ENCODE measurements at regions not wholly inside any gene's neighbourhood (a gene's known extent, or its start where the extent isn't known, plus 50 kb on each side); places are given as distances from the start of the nearest gene placed in this dataset.

- 8% methylated on average over 1 of the region's 1 CpG for WGBS (ENCODE audit: insufficient coverage, insufficient replicate concordance, low lambda C conversion rate, missing lambda C conversion rate)
- Histone ChIP-seq H3K27ac (ENCODE audit: control insufficient read depth, insufficient read depth) (no peak overlapping the region), H2AFZ (ENCODE audit: control insufficient read depth, low read depth, low read length) (no peak overlapping the region), H3K4me2 (ENCODE audit: control insufficient read depth, insufficient read depth) (no peak overlapping the region), H4K20me1 (ENCODE audit: control insufficient read depth, insufficient read depth) (no peaks in the 10 kb centered on the region), H3K9ac (ENCODE audit: control insufficient read depth, insufficient read depth, low read length) (no peak overlapping the region), H3K4me3 (no peak overlapping the region), H3K79me2 (ENCODE audit: control insufficient read depth, insufficient read depth, low read length) (no peaks in the 10 kb centered on the region), H3K9me3 (replicated peaks; ENCODE audit: control insufficient read depth, insufficient read depth, low read length) (no peaks in the 10 kb centered on the region), H3K27me3 (replicated peaks in 1 of 2; ENCODE audit: control insufficient read depth in 2 of 2, insufficient read depth in 2 of 2, low read length in 1 of 2) (no peaks in the 10 kb centered on the region), H3K4me1 (ENCODE audit: control insufficient read depth, insufficient read depth, low read length) (no peaks in the 10 kb centered on the region), H3K36me3 (ENCODE audit: control insufficient read depth in 2 of 2, insufficient read depth in 2 of 2, low read length in 1 of 2) (no peaks in the 10 kb centered on the region)
- ChIA-PET POLR2A (no interaction called here), CTCF (no interaction called here), SMC1A (ENCODE audit: uncharacterized antibody, unreplicated experiment) (no interaction called here), RAD21 (ENCODE audit: unreplicated experiment) (no interaction called here)
- FAIRE-seq (no peak), DNase-seq (ENCODE audit: low read depth, low spot score) (no peak), ATAC-seq (no peak)
- BruUV-seq (replicated peaks), result no TSS peak
- intact Hi-C loops (cut with micrococcal nuclease; ENCODE audit: unreplicated experiment), result no loop called here
- in situ Hi-C loops (cut with MboI), result no loop called here
- TF ChIP-seq RAD51 (IDR thresholded peaks at IDR 0.05) (no peak), IRF4 (IDR thresholded peaks at IDR 0.05; ENCODE audit: low read depth, low read length) (no peak), RUNX3 (IDR thresholded peaks at IDR 0.05; ENCODE audit: low read length) (no peak), MYC (IDR thresholded peaks at IDR 0.05; ENCODE audit: insufficient read depth, insufficient read length, insufficient replicate concordance, low read length, severe bottlenecking) (no peak), RELA (IDR thresholded peaks at IDR 0.05; ENCODE audit: borderline replicate concordance, partially characterized antibody) (no peak), CEBPZ (IDR thresholded peaks at IDR 0.05; ENCODE audit: low read depth, low read length) (no peak), PKNOX1 (IDR thresholded peaks at IDR 0.05) (no peak), E2F4 (IDR thresholded peaks at IDR 0.05; ENCODE audit: low read depth, low read length) (no peak), EED (IDR thresholded peaks at IDR 0.05; ENCODE audit: low read depth) (no peak), STAT1 (conservative IDR thresholded peaks at IDR 0.05) (no peak), WRNIP1 (IDR thresholded peaks at IDR 0.05; ENCODE audit: borderline replicate concordance, low read depth, low read length) (no peak), ATF2 (IDR thresholded peaks at IDR 0.05; ENCODE audit: low read length) (no peak), RCOR1 (conservative IDR thresholded peaks at IDR 0.05; ENCODE audit: low read depth, low read length) (no peak), POLR2AphosphoS2 (IDR thresholded peaks at IDR 0.05; ENCODE audit: low read depth, low read length) (no peak), CREB1 (IDR thresholded peaks at IDR 0.05; ENCODE audit: low read depth) (no peak), ESRRA (IDR thresholded peaks at IDR 0.05; ENCODE audit: low read length) (no peak), STAT3 (IDR thresholded peaks at IDR 0.05; ENCODE audit: low read depth, low read length) (no peak)
Observed at GRCh38 chr5:62920856-62921255, 342.2 kb downstream of the LRRC70 start.

All from GM12878 (cell line).